Keratinocyte (primary cell): ENCODE measurements at regions not wholly inside any gene's neighbourhood (a gene's known extent, or its start where the extent isn't known, plus 50 kb on each side); places are given as distances from the start of the nearest gene placed in this dataset.

Experiments used
- DNase-seq: peaks from one replicate; pipeline ENCODE4 v3.0.0-alpha.2; 2011; ENCODE audit warnings: low read depth, missing footprints, low spot score
- FAIRE-seq: peaks from 2 replicates; lab custom pipeline; 2011; peaks lifted over from hg19 to GRCh38; lab: Jason Lieb, UNC
- H2AFZ ChIP-seq: 2 replicates; pipeline ENCODE4 v1.6.0; 2012; ENCODE audit warnings: low read length, control low read depth, inconsistent platforms; ENCODE audit not compliant: control insufficient read depth
- H3K27ac ChIP-seq: 2 replicates; pipeline ENCODE4 v1.5.1; 2011; ENCODE audit warnings: low read length; ENCODE audit not compliant: control insufficient read depth, insufficient read depth
- H3K27me3 ChIP-seq: 3 replicates; pipeline ENCODE4 v1.6.0; 2011; ENCODE audit warnings: low read length; ENCODE audit not compliant: control insufficient read depth, insufficient read depth; ENCODE audit errors: extremely low read depth
- H3K36me3 ChIP-seq, 2 experiments: 2 replicates in 1 of 2; 3 replicates in 1 of 2; pipeline ENCODE4 v1.5.1; 2011; ENCODE audit warnings: low read length in 2 of 2, mild to moderate bottlenecking in 1 of 2; ENCODE audit not compliant: control insufficient read depth in 2 of 2, insufficient read depth in 2 of 2; ENCODE audit errors: extremely low read depth in 1 of 2
- H3K4me1 ChIP-seq: 3 replicates; pipeline ENCODE4 v1.5.1; 2011; ENCODE audit warnings: low read length; ENCODE audit not compliant: control insufficient read depth, insufficient read depth; ENCODE audit errors: extremely low read depth
- H3K4me2 ChIP-seq: 3 replicates; pipeline ENCODE4 v1.6.0; 2011; ENCODE audit warnings: low read depth, low read length; ENCODE audit not compliant: control insufficient read depth, insufficient read depth; ENCODE audit errors: extremely low read depth
- H3K4me3 ChIP-seq, 3 experiments: fragments of 200-600 bp in 1 of 3; sonication (generic) in 1 of 3; 2 replicates in 2 of 3; 3 replicates in 1 of 3; pipeline ENCODE4 v1.5.1; 2011 to 2016; ENCODE audit warnings: low read length in 3 of 3, mild to moderate bottlenecking in 3 of 3, control low read depth in 2 of 3, inconsistent platforms in 1 of 3, low read depth in 1 of 3, mixed read lengths in 1 of 3, mixed run types in 1 of 3, moderate library complexity in 1 of 3; ENCODE audit not compliant: control insufficient read depth in 2 of 3, insufficient read depth in 2 of 3; ENCODE audit errors: extremely low read depth in 1 of 3
- H3K79me2 ChIP-seq: 2 replicates; pipeline ENCODE4 v1.6.0; 2012; ENCODE audit warnings: low read length; ENCODE audit not compliant: control insufficient read depth, insufficient read depth
- H3K9ac ChIP-seq: 3 replicates; pipeline ENCODE4 v1.6.0; 2011; ENCODE audit warnings: low read length; ENCODE audit not compliant: control insufficient read depth, insufficient read depth; ENCODE audit errors: extremely low read depth
- H3K9me1 ChIP-seq: 3 replicates; pipeline ENCODE4 v1.6.0; 2011; ENCODE audit warnings: low read length; ENCODE audit not compliant: control insufficient read depth, insufficient read depth; ENCODE audit errors: extremely low read depth
- H3K9me3 ChIP-seq: 2 replicates; pipeline ENCODE4 v1.5.1; 2012; ENCODE audit warnings: low read depth, low read length; ENCODE audit not compliant: control insufficient read depth
- H4K20me1 ChIP-seq: 3 replicates; pipeline ENCODE4 v1.6.0; 2011; ENCODE audit warnings: low read length; ENCODE audit not compliant: control insufficient read depth, insufficient read depth; ENCODE audit errors: extremely low read depth
- EZH2 ChIP-seq: IDR thresholded peaks from one replicate; pipeline ENCODE4 v1.6.1; 2012; ENCODE audit warnings: inconsistent platforms, mild to moderate bottlenecking, low read length, moderate library complexity
- dilution Hi-C: fragments of 300-500 bp; cut with MboI; formaldehyde crosslinking; loops from one replicate; pipeline ENCODE4 v1.7.0; 2020; ENCODE audit warnings: low sequenced_read_pairs; ENCODE audit not compliant: extremely low pct_ligation_motif_present
- TF ChIP-seq, protein P1 (sequence below), 3 experiments: IDR thresholded peaks in 1 of 3; conservative IDR thresholded peaks in 1 of 3; optimal IDR thresholded peaks in 1 of 3; 2 replicates in 2 of 3; 3 replicates in 1 of 3; pipeline versions ENCODE3 to v1.5.1; 2011; ENCODE audit warnings: low read length in 3 of 3, mild to moderate bottlenecking in 3 of 3, moderate library complexity in 2 of 3, control low read depth in 1 of 3, inconsistent platforms in 1 of 3; ENCODE audit not compliant: insufficient read depth in 2 of 3; ENCODE audit errors: extremely low read depth in 1 of 3

DNA sequence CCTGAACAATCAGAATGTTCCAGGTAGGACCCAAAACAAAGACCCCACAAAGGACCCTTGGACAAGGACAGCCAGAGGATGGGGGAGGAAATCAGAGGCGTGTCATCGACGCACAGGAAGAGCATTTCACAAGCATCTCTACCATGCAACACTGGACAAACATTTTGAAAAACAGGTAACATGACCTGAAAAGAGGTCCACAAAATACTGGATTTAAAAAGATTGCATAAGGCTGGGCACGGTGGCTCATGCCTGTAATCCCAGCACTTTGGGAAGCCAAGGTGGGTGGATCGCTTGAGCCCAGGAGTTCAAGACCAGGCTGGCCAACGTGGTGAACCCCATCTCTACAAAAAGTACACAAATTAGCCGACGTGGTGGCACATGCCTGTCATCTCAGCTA lies 60.5 kb upstream of the RNF32 start:
- dilution Hi-C loops, result no loop called here
- H3K4me3 ChIP-seq, result no peak overlapping the region
- TF ChIP-seq, protein P1, sequence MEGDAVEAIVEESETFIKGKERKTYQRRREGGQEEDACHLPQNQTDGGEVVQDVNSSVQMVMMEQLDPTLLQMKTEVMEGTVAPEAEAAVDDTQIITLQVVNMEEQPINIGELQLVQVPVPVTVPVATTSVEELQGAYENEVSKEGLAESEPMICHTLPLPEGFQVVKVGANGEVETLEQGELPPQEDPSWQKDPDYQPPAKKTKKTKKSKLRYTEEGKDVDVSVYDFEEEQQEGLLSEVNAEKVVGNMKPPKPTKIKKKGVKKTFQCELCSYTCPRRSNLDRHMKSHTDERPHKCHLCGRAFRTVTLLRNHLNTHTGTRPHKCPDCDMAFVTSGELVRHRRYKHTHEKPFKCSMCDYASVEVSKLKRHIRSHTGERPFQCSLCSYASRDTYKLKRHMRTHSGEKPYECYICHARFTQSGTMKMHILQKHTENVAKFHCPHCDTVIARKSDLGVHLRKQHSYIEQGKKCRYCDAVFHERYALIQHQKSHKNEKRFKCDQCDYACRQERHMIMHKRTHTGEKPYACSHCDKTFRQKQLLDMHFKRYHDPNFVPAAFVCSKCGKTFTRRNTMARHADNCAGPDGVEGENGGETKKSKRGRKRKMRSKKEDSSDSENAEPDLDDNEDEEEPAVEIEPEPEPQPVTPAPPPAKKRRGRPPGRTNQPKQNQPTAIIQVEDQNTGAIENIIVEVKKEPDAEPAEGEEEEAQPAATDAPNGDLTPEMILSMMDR (optimal IDR thresholded peaks at IDR 0.05 in 1 of 3, IDR thresholded peaks at IDR 0.05 in 1 of 3, conservative IDR thresholded peaks at IDR 0.05 in 1 of 3; ENCODE audit: extremely low read depth in 1 of 3, insufficient read depth in 2 of 3, low read length in 3 of 3), result no peak
- TF ChIP-seq EZH2, result no peak

DNA sequence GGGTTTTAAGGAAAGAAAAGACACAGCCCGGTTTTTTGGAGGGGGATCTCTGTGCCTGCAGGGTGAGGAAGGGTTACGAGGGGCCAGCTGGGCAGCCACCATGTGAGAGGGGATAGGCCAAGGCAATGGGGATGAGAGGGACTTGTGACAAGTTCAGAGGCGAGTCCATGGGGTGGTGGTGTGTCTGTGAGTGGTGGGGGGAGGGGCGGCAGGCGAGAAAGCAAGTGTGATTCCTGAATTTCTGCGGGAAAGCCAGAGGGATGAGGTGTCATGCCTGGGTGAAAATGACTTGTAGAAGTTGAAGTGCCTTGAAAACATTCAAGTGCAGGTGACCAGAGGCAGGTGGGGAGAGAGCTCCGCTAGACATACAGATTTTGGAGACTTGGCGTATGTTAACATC lies 61.0 kb upstream of the RNF32 start:
- dilution Hi-C loops, result no loop called here
- FAIRE-seq (no peak), DNase-seq (no peak)
- H4K20me1 ChIP-seq, result no peaks in the 10 kb centered on the region
- no peak overlapping the region for H3K4me3 ChIP-seq
- no peak overlapping the region for H3K27ac ChIP-seq
- TF ChIP-seq, protein P1 (optimal IDR thresholded peaks at IDR 0.05 in 1 of 3, IDR thresholded peaks at IDR 0.05 in 1 of 3, conservative IDR thresholded peaks at IDR 0.05 in 1 of 3; ENCODE audit: extremely low read depth in 1 of 3, insufficient read depth in 2 of 3, low read length in 3 of 3), result no peak
- no peak for TF ChIP-seq EZH2
- no peak overlapping the region for H3K4me2 ChIP-seq
- H3K9ac ChIP-seq, result no peak overlapping the region
- no peaks in the 10 kb centered on the region for H3K36me3 ChIP-seq
- H2AFZ ChIP-seq, result no peak overlapping the region
- peaks cover 3% of the 10 kb centered on the region for H3K9me3 ChIP-seq
- H3K4me1 ChIP-seq, result no peaks in the 10 kb centered on the region
- no peaks in the 10 kb centered on the region for H3K79me2 ChIP-seq
- H3K27me3 ChIP-seq, result no peaks in the 10 kb centered on the region
- H3K9me1 ChIP-seq, result no peaks in the 10 kb centered on the region

More for the DNA sequence above, 60.5 kb upstream of the RNF32 start:
- H3K9me1 ChIP-seq, result no peaks in the 10 kb centered on the region
- H2AFZ ChIP-seq, result no peak overlapping the region
- H3K27ac ChIP-seq, result no peak overlapping the region
- H3K4me1 ChIP-seq, result no peaks in the 10 kb centered on the region
- H3K36me3 ChIP-seq, result no peaks in the 10 kb centered on the region
- H3K27me3 ChIP-seq, result no peaks in the 10 kb centered on the region
- peaks cover 3% of the 10 kb centered on the region for H3K9me3 ChIP-seq
- H3K4me2 ChIP-seq, result no peak overlapping the region
- FAIRE-seq, result no peak
- H3K9ac ChIP-seq, result no peak overlapping the region
- H4K20me1 ChIP-seq, result no peaks in the 10 kb centered on the region
- DNase-seq, result no peak
- H3K79me2 ChIP-seq, result no peaks in the 10 kb centered on the region
